PC-9 (cell line): ENCODE measurements at regions not wholly inside any gene's neighbourhood (a gene's known extent, or its start where the extent isn't known, plus 50 kb on each side); places are given as distances from the start of the nearest gene placed in this dataset.
A peak's percentile ranks its signal among the peaks of the same experiment; 100 is the strongest.

Source experiments
- BruUV-seq: library from RNA; stranded (reverse); fragments of 400-500 nt; replicated peaks from 2 replicates; lab custom pipeline; 2021; lab: Mats Ljungman, UMichigan
- CTCF ChIA-PET: fragments of 300-600 bp; sonication (Branson Sonifier 250); formaldehyde crosslinking; loops from one replicate; lab custom pipeline; 2022; ENCODE audit warnings: antibody characterized with exemption; lab: Charles Lee
- POLR2A ChIA-PET: fragments of 300-600 bp; sonication (Branson Sonifier 250); formaldehyde crosslinking; loops from one replicate; lab custom pipeline; 2022; ENCODE audit warnings: antibody characterized with exemption; ENCODE audit not compliant: unreplicated experiment; lab: Charles Lee
- DNase-seq, 2 experiments: peaks; one replicate each; pipeline versions ENCODE4 v3.0.0 to v3.0.0-alpha.2; 2015 to 2022; ENCODE audit warnings: mixed read lengths in 1 of 2
- H2AFZ ChIP-seq: fragments of 200-600 bp; sonication (generic); 2 replicates; pipeline ENCODE4 v1.8.1; 2017; ENCODE audit warnings: antibody characterized with exemption
- H3F3A ChIP-seq: fragments of 200-600 bp; sonication (generic); 2 replicates; pipeline ENCODE4 v1.8.1; 2017; ENCODE audit warnings: antibody characterized with exemption, mild to moderate bottlenecking, low read depth; ENCODE audit not compliant: insufficient read depth
- H3K27ac ChIP-seq: fragments of 200-600 bp; sonication (generic); 2 replicates; pipeline ENCODE4 v1.6.1; 2016; ENCODE audit warnings: mixed run types
- H3K27me3 ChIP-seq: fragments of 200-600 bp; sonication (generic); 2 replicates; pipeline ENCODE4 v1.6.1; 2016; ENCODE audit warnings: low read depth, mixed run types; ENCODE audit not compliant: insufficient read depth
- H3K36me3 ChIP-seq: fragments of 200-600 bp; sonication (generic); 2 replicates; pipeline ENCODE4 v1.6.1; 2016; ENCODE audit warnings: low read depth, mixed run types
- H3K4me1 ChIP-seq: fragments of 200-600 bp; sonication (generic); replicated peaks from 2 replicates; pipeline ENCODE4 v1.6.1; 2016; ENCODE audit warnings: mixed run types; ENCODE audit not compliant: insufficient read depth
- H3K4me2 ChIP-seq: fragments of 200-600 bp; sonication (generic); 2 replicates; pipeline ENCODE4 v1.6.1; 2017; ENCODE audit warnings: mixed run types
- H3K4me3 ChIP-seq: fragments of 200-600 bp; sonication (generic); 2 replicates; pipeline ENCODE4 v1.6.1; 2016; ENCODE audit warnings: mixed run types
- H3K79me2 ChIP-seq: fragments of 200-600 bp; sonication (generic); 2 replicates; pipeline ENCODE4 v1.6.1; 2017; ENCODE audit warnings: low read depth, mixed run types
- H3K9me2 ChIP-seq: fragments of 200-600 bp; sonication (generic); 2 replicates; pipeline ENCODE4 v1.8.1; 2017; ENCODE audit warnings: mild to moderate bottlenecking; ENCODE audit not compliant: insufficient read depth
- H3K9me3 ChIP-seq: fragments of 200-600 bp; sonication (generic); 2 replicates; pipeline ENCODE4 v1.8.1; 2016; ENCODE audit warnings: low read depth; ENCODE audit not compliant: insufficient read depth
- H4K20me1 ChIP-seq: fragments of 200-600 bp; sonication (generic); 2 replicates; pipeline ENCODE4 v1.8.1; 2017; ENCODE audit not compliant: insufficient read depth
- CTCF ChIP-seq: fragments of 200-600 bp; sonication (generic); conservative IDR thresholded peaks from 2 replicates; pipeline ENCODE4 v1.6.1; 2017; ENCODE audit warnings: mixed run types, antibody characterized with exemption, mild to moderate bottlenecking, moderate library complexity
- EZH2 ChIP-seq: fragments of 200-600 bp; sonication (generic); IDR thresholded peaks from 2 replicates; pipeline ENCODE4 v1.8.0; 2017; ENCODE audit warnings: antibody characterized with exemption, low read depth
- intact Hi-C: fragments of 100-400 bp; cut with micrococcal nuclease; formaldehyde crosslinking; loops from one replicate; pipeline ENCODE4 v1.10.0; 2022; ENCODE audit not compliant: unreplicated experiment

- Histone ChIP-seq H3K9me3 (no peaks in the 10 kb centered on the region), H3K4me2 (peak overlapping the region; percentile 56), H3K27ac (peak overlapping the region; percentile 60), H3K27me3 (no peaks in the 10 kb centered on the region), H3F3A (peaks cover 12% of the 10 kb centered on the region; the same call in 1 of the 2 replicates), H3K4me3 (no peak overlapping the region), H3K9me2 (no peaks in the 10 kb centered on the region), H3K79me2 (no peaks in the 10 kb centered on the region), H3K4me1 (peaks cover 47% of the 10 kb centered on the region), H2AFZ (peak overlapping the region; percentile 63), H3K36me3 (no peaks in the 10 kb centered on the region), H4K20me1 (no peaks in the 10 kb centered on the region)
- no peak for TF ChIP-seq EZH2
- no peak for TF ChIP-seq CTCF
- ChIA-PET POLR2A (interaction anchor here (0.7 kb wide), 1 partner anchor 77 kb away, joined by 8 read pairs; no protein-coding TSS in a partner anchor), CTCF (interaction anchor here (1.1 kb wide), 1 partner anchor 8 kb away, joined by 3 read pairs; no protein-coding TSS in a partner anchor)
- no TSS peak for BruUV-seq
- intact Hi-C loops: no loop called here
- peak; percentile 42 to 84 for DNase-seq
These were observed 61.7 kb upstream of the CDK13 start for GRCh38 chr7:39888171-39888853.

GRCh38 chr7:39890411-39890810, 59.6 kb upstream of the CDK13 start:
- Histone ChIP-seq H3K36me3 (no peaks in the 10 kb centered on the region), H3F3A (peaks cover 12% of the 10 kb centered on the region; the same call in 1 of the 2 replicates), H4K20me1 (no peaks in the 10 kb centered on the region), H3K4me3 (no peak overlapping the region), H3K4me2 (no peak overlapping the region), H3K4me1 (peaks cover 54% of the 10 kb centered on the region), H3K79me2 (no peaks in the 10 kb centered on the region), H2AFZ (no peak overlapping the region), H3K27me3 (no peaks in the 10 kb centered on the region), H3K9me3 (no peaks in the 10 kb centered on the region), H3K27ac (no peak overlapping the region), H3K9me2 (no peaks in the 10 kb centered on the region)
- no TSS peak for BruUV-seq
- TF ChIP-seq CTCF (no peak), EZH2 (no peak)
- DNase-seq: no peak
- intact Hi-C loops: loop anchor here (5.0 kb wide), 1 partner anchor 308 kb away; no protein-coding TSS in a partner anchor
- CTCF ChIA-PET: no interaction called here
- POLR2A ChIA-PET: no interaction called here

- Histone ChIP-seq H3K36me3 (no peaks in the 10 kb centered on the region), H3K4me2 (peak overlapping the region; percentile 46), H3K9me3 (no peaks in the 10 kb centered on the region), H3K27ac (peak overlapping the region; percentile 46), H3K79me2 (no peaks in the 10 kb centered on the region), H3K4me1 (peaks cover 54% of the 10 kb centered on the region), H3F3A (peaks cover 12% of the 10 kb centered on the region; the same call in 1 of the 2 replicates), H3K9me2 (no peaks in the 10 kb centered on the region), H3K27me3 (no peaks in the 10 kb centered on the region), H2AFZ (no peak overlapping the region; the same call in 1 of the 2 replicates), H3K4me3 (no peak overlapping the region), H4K20me1 (no peaks in the 10 kb centered on the region)
- no TSS peak for BruUV-seq
- intact Hi-C loops: loop anchor here (2.0 to 5.0 kb wide), 2 partner anchors 57 to 310 kb away; no protein-coding TSS in a partner anchor
- DNase-seq: no peak
- ChIA-PET POLR2A (no interaction called here), CTCF (no interaction called here)
- TF ChIP-seq EZH2 (no peak), CTCF (no peak)
These were observed 58.2 kb upstream of the CDK13 start for GRCh38 chr7:39891894-39892293.
